IMR-90 (cell line): ENCODE measurements at regions not wholly inside any gene's neighbourhood (a gene's known extent, or its start where the extent isn't known, plus 50 kb on each side); places are given as distances from the start of the nearest gene placed in this dataset.

Source experiments
- ATAC-seq: fragments of 200-7000 bp; cut with Tn5 transposase; 2 replicates; pipeline ENCODE4 v1.9.1; 2020; ENCODE audit warnings: low read depth, mild to moderate bottlenecking, moderate library complexity
- BruUV-seq: library from RNA; stranded (reverse); fragments of 400-500 nt; replicated peaks from 2 replicates; lab custom pipeline; 2021; lab: Mats Ljungman, UMichigan
- CTCF ChIA-PET: fragments of 300-600 bp; formaldehyde crosslinking; extraction: SDS; loops from one replicate; lab custom pipeline; 2021; ENCODE audit warnings: antibody characterized with exemption; lab: Yijun Ruan, JAX
- POLR2A ChIA-PET: fragments of 300-600 bp; sonication (Branson Sonifier 250); formaldehyde crosslinking; loops from one replicate; lab custom pipeline; 2022; ENCODE audit warnings: antibody characterized with exemption; ENCODE audit not compliant: unreplicated experiment; lab: Charles Lee
- DNase-seq: peaks from one replicate; pipeline ENCODE4 v3.0.0; 2013
- H2AFZ ChIP-seq: replicated peaks from 2 replicates; pipeline ENCODE3; 2013; ENCODE audit warnings: low read length, mild to moderate bottlenecking; ENCODE audit not compliant: poor library complexity
- H2AK5ac ChIP-seq: 2 replicates; pipeline ENCODE4 v1.6.1; 2013; ENCODE audit warnings: low read depth, low read length, inconsistent platforms
- H2AK9ac ChIP-seq: replicated peaks from 2 replicates; pipeline ENCODE3; 2013; ENCODE audit warnings: mild to moderate bottlenecking, low read depth, low read length, moderate library complexity; ENCODE audit not compliant: poor library complexity
- H2BK120ac ChIP-seq: 2 replicates; pipeline ENCODE4 v1.6.1; 2013; ENCODE audit warnings: low read depth, low read length, inconsistent platforms
- H2BK15ac ChIP-seq: 3 replicates; pipeline ENCODE4 v1.6.1; 2013; ENCODE audit warnings: low read depth, low read length, inconsistent platforms
- H2BK20ac ChIP-seq: 2 replicates; pipeline ENCODE4 v1.6.1; 2013; ENCODE audit warnings: low read depth, mild to moderate bottlenecking, inconsistent platforms, low read length, moderate library complexity
- H2BK5ac ChIP-seq: 2 replicates; pipeline ENCODE4 v1.6.1; 2013; ENCODE audit warnings: mild to moderate bottlenecking, low read depth, low read length, inconsistent platforms; ENCODE audit not compliant: poor library complexity, severe bottlenecking
- H3K14ac ChIP-seq: replicated peaks from 2 replicates; pipeline ENCODE4 v1.6.1; 2013; ENCODE audit warnings: low read depth, low read length, inconsistent platforms
- H3K18ac ChIP-seq: 2 replicates; pipeline ENCODE4 v1.6.1; 2013; ENCODE audit warnings: low read depth, low read length, control low read depth
- H3K23ac ChIP-seq: 2 replicates; pipeline ENCODE4 v1.6.1; 2013; ENCODE audit warnings: low read depth, low read length, inconsistent platforms
- H3K27ac ChIP-seq: 2 replicates; pipeline ENCODE4 v1.5.1; 2013; ENCODE audit warnings: mild to moderate bottlenecking, control low read depth, low read length; ENCODE audit not compliant: insufficient read depth
- H3K27me3 ChIP-seq: 2 replicates; pipeline ENCODE4 v1.6.1; 2013; ENCODE audit warnings: low read length; ENCODE audit not compliant: control insufficient read depth, insufficient read depth
- H3K36me3 ChIP-seq: 2 replicates; pipeline ENCODE4 v1.6.1; 2013; ENCODE audit warnings: low read length, mixed read lengths; ENCODE audit not compliant: control insufficient read depth, insufficient read depth
- H3K4ac ChIP-seq: 2 replicates; pipeline ENCODE4 v1.6.1; 2013; ENCODE audit warnings: low read depth, low read length, inconsistent platforms
- H3K4me1 ChIP-seq: 2 replicates; pipeline ENCODE4 v1.6.1; 2013; ENCODE audit warnings: low read length, mixed read lengths; ENCODE audit not compliant: control insufficient read depth, insufficient read depth
- H3K4me2 ChIP-seq: 2 replicates; pipeline ENCODE4 v1.6.1; 2013; ENCODE audit warnings: low read depth, mild to moderate bottlenecking, control low read depth, low read length, moderate library complexity
- H3K4me3 ChIP-seq: 2 replicates; pipeline ENCODE4 v1.5.1; 2013; ENCODE audit warnings: low read depth, mild to moderate bottlenecking, control low read depth, low read length, moderate library complexity; ENCODE audit not compliant: insufficient read depth
- H3K56ac ChIP-seq: 2 replicates; pipeline ENCODE4 v1.6.1; 2013; ENCODE audit warnings: low read length, inconsistent platforms; ENCODE audit not compliant: insufficient read depth; ENCODE audit errors: extremely low read depth
- H3K79me1 ChIP-seq, 2 experiments: 2 replicates each; pipeline ENCODE4 v1.6.1; 2013; ENCODE audit warnings: low read length in 2 of 2, inconsistent platforms in 1 of 2, low read depth in 1 of 2
- H3K9ac ChIP-seq: 2 replicates; pipeline ENCODE4 v1.6.1; 2013; ENCODE audit warnings: low read depth, low read length, control low read depth
- H3K9me1 ChIP-seq: 2 replicates; pipeline ENCODE4 v1.6.1; 2013; ENCODE audit warnings: low read length, inconsistent platforms; ENCODE audit not compliant: insufficient read depth
- H3K9me3 ChIP-seq: 2 replicates; pipeline ENCODE4 v1.6.1; 2013; ENCODE audit warnings: low read length; ENCODE audit not compliant: control insufficient read depth, insufficient read depth
- H4K20me1 ChIP-seq: 2 replicates; pipeline ENCODE4 v1.6.1; 2013; ENCODE audit warnings: low read length, inconsistent platforms; ENCODE audit not compliant: insufficient read depth
- H4K5ac ChIP-seq: 2 replicates; pipeline ENCODE4 v1.6.1; 2013; ENCODE audit warnings: mild to moderate bottlenecking, low read depth, low read length, control low read depth
- H4K8ac ChIP-seq, 2 experiments: 2 replicates each; pipeline ENCODE4 v1.6.1; 2013; ENCODE audit warnings: low read depth in 2 of 2, low read length in 2 of 2, control low read depth in 1 of 2, inconsistent platforms in 1 of 2
- H4K91ac ChIP-seq: 2 replicates; pipeline ENCODE4 v1.6.1; 2013; ENCODE audit warnings: low read depth, low read length, inconsistent platforms; ENCODE audit not compliant: insufficient read depth
- BHLHE40 ChIP-seq: fragments of 150-350 bp; IDR thresholded peaks from 2 replicates; pipeline ENCODE4 v1.6.1; 2016; ENCODE audit warnings: mild to moderate bottlenecking, low read depth, low read length
- CEBPB ChIP-seq: IDR thresholded peaks from 2 replicates; pipeline ENCODE4 v1.6.1; 2012; ENCODE audit warnings: low read depth, low read length, improper control_type of control experiment
- FOS ChIP-seq: fragments of 150-350 bp; IDR thresholded peaks from 2 replicates; pipeline ENCODE4 v1.6.1; 2016; ENCODE audit warnings: low read depth, low read length
- MAFK ChIP-seq: IDR thresholded peaks from 2 replicates; pipeline ENCODE4 v1.6.1; 2012; ENCODE audit warnings: low read depth, low read length, improper control_type of control experiment
- MAZ ChIP-seq: IDR thresholded peaks from 2 replicates; pipeline ENCODE4 v1.6.1; 2012; ENCODE audit warnings: low read depth, mild to moderate bottlenecking, low read length, improper control_type of control experiment, moderate library complexity, borderline replicate concordance
- MXI1 ChIP-seq: IDR thresholded peaks from 2 replicates; pipeline ENCODE4 v1.6.1; 2012; ENCODE audit warnings: low read depth, mild to moderate bottlenecking, low read length, moderate library complexity, borderline replicate concordance
- POLR2A ChIP-seq: IDR thresholded peaks from 2 replicates; pipeline ENCODE4 v1.6.1; 2012; ENCODE audit warnings: mild to moderate bottlenecking, low read depth, low read length
- RAD21 ChIP-seq: IDR thresholded peaks from 2 replicates; pipeline ENCODE4 v1.6.1; 2012; ENCODE audit warnings: low read length, improper control_type of control experiment
- RCOR1 ChIP-seq: IDR thresholded peaks from 2 replicates; pipeline ENCODE4 v1.6.1; 2012; ENCODE audit warnings: mild to moderate bottlenecking, low read length, improper control_type of control experiment; ENCODE audit not compliant: insufficient replicate concordance
- SMC3 ChIP-seq: fragments of 150-350 bp; IDR thresholded peaks from 2 replicates; pipeline ENCODE4 v1.6.1; 2016; ENCODE audit warnings: low read depth, mild to moderate bottlenecking, antibody characterized with exemption, low read length, moderate library complexity
- WGBS, 2 experiments: methylation state at CpG; one replicate each; pipeline versions ENCODE4 v1.1.5 to v1.1.7; 2013; ENCODE audit warnings: missing lambda C conversion rate in 2 of 2; ENCODE audit not compliant: insufficient read length in 1 of 2; ENCODE audit errors: extremely low coverage in 2 of 2; 5-methylcytosine and 5-hydroxymethylcytosine counted together
- dilution Hi-C: fragments of 300-500 bp; cut with HindIII; formaldehyde crosslinking; loops from one replicate; pipeline ENCODE4 v1.14.3; 2018; ENCODE audit warnings: low sequenced_read_pairs; ENCODE audit not compliant: unreplicated experiment
- in situ Hi-C: fragments of 300-500 bp; cut with MboI; formaldehyde crosslinking; loops from 3 replicates; pipeline ENCODE4 v1.14.3; 2019; ENCODE audit warnings: low sequenced_read_pairs, inconsistent platforms, mixed read lengths
- intact Hi-C: fragments of 100-400 bp; cut with micrococcal nuclease; formaldehyde crosslinking; loops from 2 replicates; pipeline ENCODE4 v1.10.0; 2022
- TF ChIP-seq, protein P1 (sequence below): fragments of 150-350 bp; IDR thresholded peaks from 2 replicates; pipeline ENCODE4 v1.6.1; 2016; ENCODE audit warnings: low read depth, mild to moderate bottlenecking, low read length, moderate library complexity, borderline replicate concordance
- TF ChIP-seq, protein P2 (sequence below): conservative IDR thresholded peaks from 2 replicates; pipeline ENCODE4 v1.5.1; 2012; ENCODE audit warnings: mild to moderate bottlenecking, low read depth, low read length, improper control_type of control experiment

DNA sequence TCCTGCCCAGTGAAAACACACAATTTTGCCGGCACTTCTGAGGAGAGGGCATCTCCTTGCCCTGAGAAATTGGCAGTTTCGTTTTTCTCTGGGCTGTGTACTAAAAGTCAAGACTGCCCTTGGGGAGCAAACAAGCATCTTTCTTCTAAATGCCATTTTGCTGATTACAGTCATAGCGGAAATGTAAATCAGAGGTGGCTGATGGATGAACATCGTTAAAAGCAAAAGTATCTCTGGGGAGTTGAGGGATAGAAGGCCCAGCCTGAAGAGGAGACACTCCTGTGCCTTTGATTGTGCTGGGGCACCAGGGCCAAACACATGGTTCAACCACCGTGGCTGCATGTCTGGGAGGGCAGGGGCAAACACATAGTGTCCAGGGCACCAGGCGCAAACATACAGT lies 49.8 kb downstream of the ABCC12 start:
- no peak overlapping the region for H2BK20ac ChIP-seq
- no peaks in the 10 kb centered on the region for H3K9me3 ChIP-seq
- peaks cover 23% of the 10 kb centered on the region for H3K27me3 ChIP-seq
- no peak overlapping the region for H4K8ac ChIP-seq
- no peaks in the 10 kb centered on the region for H3K9me1 ChIP-seq
- no peaks in the 10 kb centered on the region for H3K36me3 ChIP-seq
- H4K91ac ChIP-seq = no peak overlapping the region
- H3K4me1 ChIP-seq = no peaks in the 10 kb centered on the region; the same call in 1 of the 2 replicates
- H4K5ac ChIP-seq = no peak overlapping the region
- no peak overlapping the region for H3K56ac ChIP-seq
- no peak overlapping the region for H2AFZ ChIP-seq
- no peak overlapping the region for H3K4ac ChIP-seq
- no peak overlapping the region for H3K4me3 ChIP-seq
- no peak overlapping the region for H2BK15ac ChIP-seq
- no peak overlapping the region for H3K14ac ChIP-seq
- BruUV-seq = no TSS peak
- H3K23ac ChIP-seq = no peak overlapping the region
- H2AK5ac ChIP-seq = no peak overlapping the region
- ChIA-PET CTCF (interaction anchor here (1.1 kb wide), 1 partner anchor 15 kb away, joined by 3 read pairs; no protein-coding TSS in a partner anchor), POLR2A (no interaction called here)
- dilution Hi-C loops (no loop called here), in situ Hi-C loops (no loop called here), intact Hi-C loops (no loop called here)
- ATAC-seq (no peak), DNase-seq (no peak)
- WGBS, 2 experiments = 70% methylated on average over 4 of the region's 6 CpGs; no CpG with 5 or more reads in 1 of the 2 experiments
- TF ChIP-seq FOS = no peak
- no peak for TF ChIP-seq MXI1
- TF ChIP-seq, protein P1, sequence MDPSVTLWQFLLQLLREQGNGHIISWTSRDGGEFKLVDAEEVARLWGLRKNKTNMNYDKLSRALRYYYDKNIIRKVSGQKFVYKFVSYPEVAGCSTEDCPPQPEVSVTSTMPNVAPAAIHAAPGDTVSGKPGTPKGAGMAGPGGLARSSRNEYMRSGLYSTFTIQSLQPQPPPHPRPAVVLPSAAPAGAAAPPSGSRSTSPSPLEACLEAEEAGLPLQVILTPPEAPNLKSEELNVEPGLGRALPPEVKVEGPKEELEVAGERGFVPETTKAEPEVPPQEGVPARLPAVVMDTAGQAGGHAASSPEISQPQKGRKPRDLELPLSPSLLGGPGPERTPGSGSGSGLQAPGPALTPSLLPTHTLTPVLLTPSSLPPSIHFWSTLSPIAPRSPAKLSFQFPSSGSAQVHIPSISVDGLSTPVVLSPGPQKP = no peak
- TF ChIP-seq BHLHE40 = no peak
- TF ChIP-seq, protein P2, sequence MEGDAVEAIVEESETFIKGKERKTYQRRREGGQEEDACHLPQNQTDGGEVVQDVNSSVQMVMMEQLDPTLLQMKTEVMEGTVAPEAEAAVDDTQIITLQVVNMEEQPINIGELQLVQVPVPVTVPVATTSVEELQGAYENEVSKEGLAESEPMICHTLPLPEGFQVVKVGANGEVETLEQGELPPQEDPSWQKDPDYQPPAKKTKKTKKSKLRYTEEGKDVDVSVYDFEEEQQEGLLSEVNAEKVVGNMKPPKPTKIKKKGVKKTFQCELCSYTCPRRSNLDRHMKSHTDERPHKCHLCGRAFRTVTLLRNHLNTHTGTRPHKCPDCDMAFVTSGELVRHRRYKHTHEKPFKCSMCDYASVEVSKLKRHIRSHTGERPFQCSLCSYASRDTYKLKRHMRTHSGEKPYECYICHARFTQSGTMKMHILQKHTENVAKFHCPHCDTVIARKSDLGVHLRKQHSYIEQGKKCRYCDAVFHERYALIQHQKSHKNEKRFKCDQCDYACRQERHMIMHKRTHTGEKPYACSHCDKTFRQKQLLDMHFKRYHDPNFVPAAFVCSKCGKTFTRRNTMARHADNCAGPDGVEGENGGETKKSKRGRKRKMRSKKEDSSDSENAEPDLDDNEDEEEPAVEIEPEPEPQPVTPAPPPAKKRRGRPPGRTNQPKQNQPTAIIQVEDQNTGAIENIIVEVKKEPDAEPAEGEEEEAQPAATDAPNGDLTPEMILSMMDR = no peak
- TF ChIP-seq MAZ = no peak
- TF ChIP-seq CEBPB = no peak
- no peak for TF ChIP-seq POLR2A
- TF ChIP-seq RAD21 = no peak
- no peak for TF ChIP-seq RCOR1
- TF ChIP-seq SMC3 = no peak
- TF ChIP-seq MAFK = no peak
- no peak overlapping the region for H2BK120ac ChIP-seq
- no peak overlapping the region for H3K27ac ChIP-seq
- H4K20me1 ChIP-seq = no peaks in the 10 kb centered on the region
- H2BK5ac ChIP-seq = no peak overlapping the region
- H3K9ac ChIP-seq = no peak overlapping the region
- no peak overlapping the region for H3K18ac ChIP-seq
- H3K4me2 ChIP-seq = no peak overlapping the region
- H2AK9ac ChIP-seq = no peak overlapping the region
- no peaks in the 10 kb centered on the region for H3K79me1 ChIP-seq
